Peyer's patch (tissue), 4 donors: ENCODE measurements at regions not wholly inside any gene's neighbourhood (a gene's known extent, or its start where the extent isn't known, plus 50 kb on each side); places are given as distances from the start of the nearest gene placed in this dataset.

ENCODE experiments used
- POLR2A ChIP-seq, 2 donors: fragments of 450-650 bp; IDR thresholded peaks; one replicate each; pipeline ENCODE4 v1.5.1; 2017; ENCODE audit warnings: antibody characterized with exemption in 2 of 2, mild to moderate bottlenecking in 2 of 2, moderate library complexity in 2 of 2
- TF ChIP-seq, protein P1 (sequence below), 6 experiments: fragments of 450-650 bp in 4 of 6; fragments of 200-600 bp in 2 of 6; sonication (generic) in 1 of 6; IDR thresholded peaks; one replicate each; pipeline ENCODE4 v1.5.1; 2017 to 2019; ENCODE audit warnings: antibody characterized with exemption in 6 of 6, mild to moderate bottlenecking in 3 of 6, moderate library complexity in 1 of 6

GRCh38 chr1:177746155-177746554, 223.7 kb downstream of the SEC16B start:
- TF ChIP-seq, protein P1, sequence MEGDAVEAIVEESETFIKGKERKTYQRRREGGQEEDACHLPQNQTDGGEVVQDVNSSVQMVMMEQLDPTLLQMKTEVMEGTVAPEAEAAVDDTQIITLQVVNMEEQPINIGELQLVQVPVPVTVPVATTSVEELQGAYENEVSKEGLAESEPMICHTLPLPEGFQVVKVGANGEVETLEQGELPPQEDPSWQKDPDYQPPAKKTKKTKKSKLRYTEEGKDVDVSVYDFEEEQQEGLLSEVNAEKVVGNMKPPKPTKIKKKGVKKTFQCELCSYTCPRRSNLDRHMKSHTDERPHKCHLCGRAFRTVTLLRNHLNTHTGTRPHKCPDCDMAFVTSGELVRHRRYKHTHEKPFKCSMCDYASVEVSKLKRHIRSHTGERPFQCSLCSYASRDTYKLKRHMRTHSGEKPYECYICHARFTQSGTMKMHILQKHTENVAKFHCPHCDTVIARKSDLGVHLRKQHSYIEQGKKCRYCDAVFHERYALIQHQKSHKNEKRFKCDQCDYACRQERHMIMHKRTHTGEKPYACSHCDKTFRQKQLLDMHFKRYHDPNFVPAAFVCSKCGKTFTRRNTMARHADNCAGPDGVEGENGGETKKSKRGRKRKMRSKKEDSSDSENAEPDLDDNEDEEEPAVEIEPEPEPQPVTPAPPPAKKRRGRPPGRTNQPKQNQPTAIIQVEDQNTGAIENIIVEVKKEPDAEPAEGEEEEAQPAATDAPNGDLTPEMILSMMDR (IDR thresholded peaks at IDR 0.05): no peak
- TF ChIP-seq POLR2A (IDR thresholded peaks at IDR 0.05): no peak
